ENCODE measurements at regions not wholly inside any gene's neighbourhood (a gene's known extent, or its start where the extent isn't known, plus 50 kb on each side); places are given as distances from the start of the nearest gene placed in this dataset.

DNA sequence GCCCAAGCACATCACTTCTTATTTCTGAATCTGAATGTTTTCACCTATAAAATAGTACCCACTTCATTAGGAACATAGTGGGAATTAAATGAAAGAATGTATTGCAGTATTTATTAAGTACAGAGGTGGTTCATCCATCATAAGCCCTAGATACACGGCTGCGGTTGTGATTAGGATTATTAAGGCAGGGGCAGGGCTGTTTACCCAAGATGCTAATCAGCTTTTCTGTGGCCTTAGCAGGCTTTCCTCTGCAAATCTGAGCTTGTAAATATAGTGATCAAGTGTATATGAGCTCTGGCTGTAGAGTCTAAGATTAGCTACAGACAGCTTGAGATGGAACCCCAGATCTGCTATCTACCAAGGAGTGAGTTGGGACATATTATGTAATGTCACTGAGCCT, 124.1 kb upstream of the ADRA1B start:
- DNase-seq: no peak
- no peaks in the 10 kb centered on the region for H3K36me3 ChIP-seq (ENCODE audit: control insufficient read depth in 4 of 4, insufficient read depth in 4 of 4, low read length in 4 of 4)
- H3K9ac ChIP-seq (ENCODE audit: insufficient read depth in 1 of 2, low read length in 2 of 2): no peak overlapping the region
- H3K27ac ChIP-seq (ENCODE audit: low read depth in 1 of 2, low read length in 1 of 2): no peak overlapping the region
- no peak overlapping the region for H3K4me3 ChIP-seq
- H3K27me3 ChIP-seq (ENCODE audit: control insufficient read depth in 3 of 3, insufficient read depth in 3 of 3, low read length in 2 of 3): no peaks in the 10 kb centered on the region
- WGBS, 2 donors: 76 to 87% methylated on average over 2 of the region's 2 CpGs
- TF ChIP-seq, protein P1, sequence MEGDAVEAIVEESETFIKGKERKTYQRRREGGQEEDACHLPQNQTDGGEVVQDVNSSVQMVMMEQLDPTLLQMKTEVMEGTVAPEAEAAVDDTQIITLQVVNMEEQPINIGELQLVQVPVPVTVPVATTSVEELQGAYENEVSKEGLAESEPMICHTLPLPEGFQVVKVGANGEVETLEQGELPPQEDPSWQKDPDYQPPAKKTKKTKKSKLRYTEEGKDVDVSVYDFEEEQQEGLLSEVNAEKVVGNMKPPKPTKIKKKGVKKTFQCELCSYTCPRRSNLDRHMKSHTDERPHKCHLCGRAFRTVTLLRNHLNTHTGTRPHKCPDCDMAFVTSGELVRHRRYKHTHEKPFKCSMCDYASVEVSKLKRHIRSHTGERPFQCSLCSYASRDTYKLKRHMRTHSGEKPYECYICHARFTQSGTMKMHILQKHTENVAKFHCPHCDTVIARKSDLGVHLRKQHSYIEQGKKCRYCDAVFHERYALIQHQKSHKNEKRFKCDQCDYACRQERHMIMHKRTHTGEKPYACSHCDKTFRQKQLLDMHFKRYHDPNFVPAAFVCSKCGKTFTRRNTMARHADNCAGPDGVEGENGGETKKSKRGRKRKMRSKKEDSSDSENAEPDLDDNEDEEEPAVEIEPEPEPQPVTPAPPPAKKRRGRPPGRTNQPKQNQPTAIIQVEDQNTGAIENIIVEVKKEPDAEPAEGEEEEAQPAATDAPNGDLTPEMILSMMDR (IDR thresholded peaks at IDR 0.05; ENCODE audit: control extremely low read depth, extremely low read depth): no peak
- H3K9me3 ChIP-seq (ENCODE audit: control insufficient read depth in 4 of 4, insufficient read depth in 3 of 4, low read length in 3 of 4): no peaks in the 10 kb centered on the region
- ATAC-seq (ENCODE audit: insufficient read depth, low FRiP score): no peak
- H3K4me1 ChIP-seq (ENCODE audit: control insufficient read depth in 5 of 5, insufficient read depth in 5 of 5, low read length in 5 of 5): peaks cover 0 to 9% (median 6%) of the 10 kb centered on the region in 5 donors

DNA sequence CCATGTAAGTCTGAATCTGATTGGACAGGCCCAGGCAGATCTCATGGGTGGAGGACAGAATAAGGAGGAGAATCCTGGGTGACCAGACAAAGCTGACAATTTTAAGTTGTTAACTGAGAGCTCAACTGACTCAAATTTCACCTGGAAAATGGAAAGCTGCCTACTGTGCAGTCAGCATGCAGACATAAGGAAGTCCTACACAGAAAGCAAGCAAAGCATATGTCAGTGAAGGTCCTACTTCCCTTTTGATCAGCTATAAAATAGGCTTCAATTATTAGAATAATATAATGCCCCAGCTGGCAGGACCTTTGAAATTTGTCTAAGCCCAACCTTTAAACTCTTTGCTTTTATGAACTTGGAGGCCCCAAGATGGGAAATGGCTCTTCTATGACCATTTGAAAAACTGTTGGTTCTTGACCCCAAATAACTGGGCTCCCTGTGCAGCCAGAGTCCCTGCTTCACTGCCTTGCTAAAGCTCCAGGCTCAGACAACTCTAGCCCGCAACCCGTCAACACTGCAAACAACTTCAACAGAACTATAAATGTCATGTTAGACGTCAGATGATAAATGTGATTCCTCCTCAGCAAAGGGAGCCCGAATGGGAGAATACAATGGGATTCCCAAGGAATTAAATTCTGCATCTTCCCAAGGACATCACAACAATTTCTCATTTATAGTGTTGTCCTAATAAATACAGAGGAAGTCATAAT, 118.9 kb upstream of the ADRA1B start:
- Histone ChIP-seq H3K4me1 (ENCODE audit: control insufficient read depth in 5 of 5, insufficient read depth in 5 of 5, low read length in 5 of 5) (peaks cover 0 to 4% (median 0%) of the 10 kb centered on the region in 5 donors), H3K9ac (ENCODE audit: insufficient read depth in 1 of 2, low read length in 2 of 2) (no peak overlapping the region), H3K27ac (ENCODE audit: low read depth in 1 of 2, low read length in 1 of 2) (no peak overlapping the region), H3K4me3 (no peak overlapping the region), H3K9me3 (ENCODE audit: control insufficient read depth in 4 of 4, insufficient read depth in 3 of 4, low read length in 3 of 4) (no peaks in the 10 kb centered on the region), H3K36me3 (ENCODE audit: control insufficient read depth in 4 of 4, insufficient read depth in 4 of 4, low read length in 4 of 4) (no peaks in the 10 kb centered on the region), H3K27me3 (ENCODE audit: control insufficient read depth in 3 of 3, insufficient read depth in 3 of 3, low read length in 2 of 3) (peaks cover 0 to 5% (median 0%) of the 10 kb centered on the region in 3 donors)
- DNase-seq (no peak), ATAC-seq (ENCODE audit: insufficient read depth, low FRiP score) (no peak)
- TF ChIP-seq, protein P1 (IDR thresholded peaks at IDR 0.05; ENCODE audit: control extremely low read depth, extremely low read depth): no peak
- WGBS, 2 donors: 81% methylated on average over 4 of the region's 4 CpGs

DNA sequence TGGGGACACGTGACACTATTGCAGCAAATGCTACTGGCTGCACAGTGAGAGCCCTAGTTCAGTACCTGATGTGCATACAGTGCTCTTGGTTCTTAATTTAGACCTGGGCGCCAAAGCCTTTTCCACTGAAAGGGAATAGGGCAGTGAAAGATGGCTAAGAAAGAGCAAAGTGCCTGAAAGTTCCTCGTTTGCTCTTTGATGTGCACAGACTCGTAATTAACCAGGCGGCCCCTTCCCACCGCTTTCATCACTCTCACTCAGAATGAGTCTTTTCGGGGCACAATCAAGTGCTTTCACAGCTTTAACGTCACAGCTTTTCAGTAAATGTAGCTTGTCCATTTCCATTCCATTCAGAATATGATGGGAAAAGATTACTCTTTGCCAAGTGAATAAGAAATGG, 116.6 kb upstream of the ADRA1B start:
- ATAC-seq (ENCODE audit: insufficient read depth, low FRiP score): no peak
- no peak for DNase-seq
- Histone ChIP-seq H3K9me3 (ENCODE audit: control insufficient read depth in 4 of 4, insufficient read depth in 3 of 4, low read length in 3 of 4) (no peaks in the 10 kb centered on the region), H3K4me3 (no peak overlapping the region), H3K9ac (ENCODE audit: insufficient read depth in 1 of 2, low read length in 2 of 2) (no peak overlapping the region), H3K27ac (ENCODE audit: low read depth in 1 of 2, low read length in 1 of 2) (no peak overlapping the region), H3K4me1 (ENCODE audit: control insufficient read depth in 5 of 5, insufficient read depth in 5 of 5, low read length in 5 of 5) (peaks cover 0 to 4% (median 0%) of the 10 kb centered on the region in 5 donors), H3K36me3 (ENCODE audit: control insufficient read depth in 4 of 4, insufficient read depth in 4 of 4, low read length in 4 of 4) (no peaks in the 10 kb centered on the region), H3K27me3 (ENCODE audit: control insufficient read depth in 3 of 3, insufficient read depth in 3 of 3, low read length in 2 of 3) (peaks cover 0 to 5% (median 0%) of the 10 kb centered on the region in 3 donors)
- WGBS, 2 donors: 86 to 89% methylated on average over 8 of the region's 8 CpGs
- TF ChIP-seq, protein P1 (IDR thresholded peaks at IDR 0.05; ENCODE audit: control extremely low read depth, extremely low read depth): no peak
